Fibroblast of pulmonary artery (primary cell): ENCODE measurements at regions not wholly inside any gene's neighbourhood (a gene's known extent, or its start where the extent isn't known, plus 50 kb on each side); places are given as distances from the start of the nearest gene placed in this dataset.

Experiments
- DNase-seq: peaks from one replicate; pipeline ENCODE4 v3.0.0-alpha.2; 2010; ENCODE audit warnings: low read depth
- H3K4me3 ChIP-seq: replicated peaks from 2 replicates; pipeline ENCODE4 v1.5.1; 2011; ENCODE audit warnings: low read depth, mild to moderate bottlenecking, control low read depth, low read length, moderate library complexity
- CTCF ChIP-seq: IDR thresholded peaks from 2 replicates; pipeline ENCODE4 v1.5.1; 2011; ENCODE audit warnings: mild to moderate bottlenecking, control low read depth, low read length, inconsistent platforms; ENCODE audit errors: missing control alignments

- no peak for TF ChIP-seq CTCF
- no peak overlapping the region for H3K4me3 ChIP-seq
- DNase-seq: peak; percentile 62
Measured at GRCh38 chr13:80436571-80437169, 95.7 kb upstream of the SPRY2 start.

- DNase-seq: no peak
- no peak overlapping the region for H3K4me3 ChIP-seq
- no peak for TF ChIP-seq CTCF
Measured at GRCh38 chr13:80430561-80430960, 89.6 kb upstream of the SPRY2 start.

GRCh38 chr13:80428349-80429096 lies 87.6 kb upstream of the SPRY2 start:
- H3K4me3 ChIP-seq: no peak overlapping the region
- no peak for DNase-seq
- TF ChIP-seq CTCF: no peak

- H3K4me3 ChIP-seq: no peak overlapping the region
- no peak for TF ChIP-seq CTCF
- no peak for DNase-seq
Measured at GRCh38 chr13:80419416-80419815, 78.5 kb upstream of the SPRY2 start.

GRCh38 chr13:80413611-80414010 lies 72.7 kb upstream of the SPRY2 start:
- H3K4me3 ChIP-seq: no peak overlapping the region
- no peak for TF ChIP-seq CTCF
- no peak for DNase-seq

- TF ChIP-seq CTCF: no peak
- no peak for DNase-seq
- H3K4me3 ChIP-seq: no peak overlapping the region
Measured at GRCh38 chr13:80408270-80408669, 67.3 kb upstream of the SPRY2 start.
